ENCODE measurements at regions not wholly inside any gene's neighbourhood (a gene's known extent, or its start where the extent isn't known, plus 50 kb on each side); places are given as distances from the start of the nearest gene placed in this dataset.

DNA sequence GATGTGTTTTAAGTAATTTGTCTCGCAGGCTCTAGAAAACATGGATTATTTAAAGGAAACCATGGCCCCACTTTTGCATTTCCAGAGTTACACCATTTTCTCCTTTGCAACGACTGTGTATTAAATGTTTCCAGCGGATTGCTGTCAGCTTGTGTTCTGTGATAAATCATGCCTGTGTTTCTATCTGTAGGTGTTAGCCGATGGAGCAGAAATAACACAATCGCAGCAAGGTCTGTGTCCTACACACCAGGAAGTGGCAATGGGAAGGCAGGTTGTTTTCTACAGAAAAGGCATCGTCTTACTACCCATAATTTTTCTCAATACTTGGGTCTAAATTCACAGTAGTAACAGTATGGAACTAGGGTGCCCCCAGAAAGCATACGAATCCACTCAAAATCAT is 590.1 kb downstream of the NLGN4X start:
- TF ChIP-seq YY1 (IDR thresholded peaks at IDR 0.05; ENCODE audit: insufficient read depth, insufficient read length) = no peak
- no peak for TF ChIP-seq ZNF274 (IDR thresholded peaks at IDR 0.05; ENCODE audit: low read depth, low read length)
- TF ChIP-seq SUZ12 (IDR thresholded peaks at IDR 0.05; ENCODE audit: extremely low read depth, insufficient read depth, insufficient read length) = no peak

Data from NT2/D1 (cell line).